Stomach (tissue), 4 donors: ENCODE measurements at regions not wholly inside any gene's neighbourhood (a gene's known extent, or its start where the extent isn't known, plus 50 kb on each side); places are given as distances from the start of the nearest gene placed in this dataset.

ENCODE experiments used
- CTCF ChIP-seq, 7 experiments: fragments of 450-650 bp in 4 of 7; fragments of 200-600 bp in 3 of 7; sonication (generic) in 3 of 7; IDR thresholded peaks; one replicate each; pipeline ENCODE4 v1.5.1; 2016 to 2019; ENCODE audit warnings: antibody characterized with exemption in 7 of 7, control low read depth in 2 of 7, mild to moderate bottlenecking in 1 of 7
- EP300 ChIP-seq: sonication (generic); formaldehyde crosslinking; IDR thresholded peaks from one replicate; pipeline ENCODE4 v1.6.1; 2017; ENCODE audit warnings: antibody characterized with exemption

GRCh38 chr4:57764856-57765255, 654.7 kb upstream of the IGFBP7 start:
- TF ChIP-seq EP300 (no peak), CTCF (IDR thresholded peaks at IDR 0.05) (no peak)
